ENCODE measurements at regions not wholly inside any gene's neighbourhood (a gene's known extent, or its start where the extent isn't known, plus 50 kb on each side); places are given as distances from the start of the nearest gene placed in this dataset.
A peak's percentile ranks its signal among the peaks of the same experiment; 100 is the strongest.

DNA sequence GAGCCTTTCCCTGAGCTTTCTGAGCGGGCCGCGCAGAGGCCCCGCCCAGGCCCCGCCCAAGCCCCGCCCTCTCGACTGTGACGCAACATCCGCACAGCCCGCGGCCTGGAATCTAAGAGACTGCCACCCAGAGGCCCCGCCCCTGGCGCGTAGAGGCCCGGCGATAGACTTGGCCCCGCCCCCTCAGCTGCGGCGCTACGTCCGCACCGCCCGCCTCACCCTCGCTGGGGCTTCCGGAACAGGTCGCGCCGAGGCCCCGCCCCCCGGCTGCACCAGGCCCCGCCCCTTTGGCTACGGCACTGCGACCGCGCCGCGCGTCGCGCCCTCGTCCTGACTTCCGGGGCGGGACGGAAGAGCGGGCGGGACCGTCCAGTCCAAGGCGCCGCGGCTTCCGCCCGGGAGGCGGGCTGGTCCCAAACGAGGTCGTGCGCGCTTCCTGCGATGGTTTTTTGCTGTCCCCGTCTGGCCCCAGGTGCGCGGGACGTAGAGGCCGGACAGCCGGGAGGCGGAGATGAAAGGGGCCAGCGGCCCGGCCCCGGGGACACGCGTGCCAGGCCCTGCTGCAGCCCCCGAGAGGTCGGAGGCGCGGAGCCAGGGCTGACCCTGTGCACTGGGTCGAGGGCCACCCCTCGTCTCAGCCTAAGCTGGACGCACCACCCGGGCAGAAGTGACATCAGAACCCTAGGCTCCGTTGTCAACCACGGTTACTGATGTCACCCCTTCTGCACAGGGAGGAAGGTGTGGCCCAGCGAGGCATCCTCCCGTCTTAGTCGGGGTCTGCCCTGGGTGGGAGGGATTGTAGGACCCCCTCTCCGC is 59.0 kb upstream of the WNT7B start:
- H4K5ac ChIP-seq (ENCODE audit: low read depth, low read length), result peak overlapping the region; percentile 96
- POLR2A ChIA-PET (ENCODE audit: unreplicated experiment), result interaction anchor here (0.6 to 1.0 kb wide), 3 partner anchors 9 to 179 kb away, joined by 3 to 4 read pairs (median 4); no protein-coding TSS in a partner anchor
- peak overlapping the region; percentile 99 for H3K4me2 ChIP-seq (ENCODE audit: low read depth, low read length)
- peak overlapping the region; percentile 93 for H2AK9ac ChIP-seq (replicated peaks; ENCODE audit: low read depth, low read length, poor library complexity)
- H4K91ac ChIP-seq (ENCODE audit: insufficient read depth, low read depth, low read length), result peak overlapping the region; percentile 87
- intact Hi-C loops (cut with micrococcal nuclease), result no loop called here
- DNase-seq, result peak; percentile 98
- no TSS peak for BruUV-seq (replicated peaks)
- peak overlapping the region; percentile 94 for H3K9ac ChIP-seq (ENCODE audit: low read depth, low read length)
- H3K56ac ChIP-seq (ENCODE audit: extremely low read depth, insufficient read depth, low read length), result peak overlapping the region; percentile 67
- CTCF ChIA-PET, result interaction anchor here (2.5 kb wide), 1 partner anchor 30 kb away, joined by 12 read pairs; no protein-coding TSS in a partner anchor
- H3K79me1 ChIP-seq (ENCODE audit: low read depth in 1 of 2, low read length in 2 of 2), result peaks cover 4 to 12% of the 10 kb centered on the region in 2 experiments; a peak in 3 of 4 replicates
- H3K4me3 ChIP-seq (ENCODE audit: insufficient read depth, low read depth, low read length), result peak overlapping the region; percentile 94
- in situ Hi-C loops (cut with MboI; ENCODE audit: low sequenced_read_pairs), result no loop called here
- peak overlapping the region; percentile 96 for H2AK5ac ChIP-seq (ENCODE audit: low read depth, low read length)
- no peak overlapping the region for H2BK20ac ChIP-seq (ENCODE audit: low read depth, low read length)
- peak; percentile 99 for ATAC-seq (ENCODE audit: low read depth)
- H3K23ac ChIP-seq (ENCODE audit: low read depth, low read length), result peak overlapping the region; percentile 85
- WGBS, 2 experiments (ENCODE audit: extremely low coverage in 2 of 2, insufficient read length in 1 of 2), result 0% methylated on average over 35 of the region's 84 CpGs; no CpG with 5 or more reads in 1 of the 2 experiments
- no peaks in the 10 kb centered on the region for H3K9me3 ChIP-seq (ENCODE audit: control insufficient read depth, insufficient read depth, low read length)
- H4K8ac ChIP-seq (ENCODE audit: low read depth in 2 of 2, low read length in 2 of 2), result peak overlapping the region; percentile 86 to 96
- TF ChIP-seq BHLHE40 (IDR thresholded peaks at IDR 0.05; ENCODE audit: low read depth, low read length) (no peak), MAFK (IDR thresholded peaks at IDR 0.05; ENCODE audit: low read depth, low read length) (no peak), CEBPB (IDR thresholded peaks at IDR 0.05; ENCODE audit: low read depth, low read length) (peak; percentile 94), MAZ (IDR thresholded peaks at IDR 0.05; ENCODE audit: borderline replicate concordance, low read depth, low read length) (peak; percentile 62; the same call in 1 of the 2 replicates), MXI1 (IDR thresholded peaks at IDR 0.05; ENCODE audit: borderline replicate concordance, low read depth, low read length) (peak; percentile 49; the same call in 1 of the 2 replicates), RCOR1 (IDR thresholded peaks at IDR 0.05; ENCODE audit: insufficient replicate concordance, low read length) (no peak), RAD21 (IDR thresholded peaks at IDR 0.05; ENCODE audit: low read length) (no peak), POLR2A (IDR thresholded peaks at IDR 0.05; ENCODE audit: low read depth, low read length) (peak; percentile 65; the same call in 1 of the 2 replicates), SMC3 (IDR thresholded peaks at IDR 0.05; ENCODE audit: low read depth, low read length) (no peak), NFE2L2 (IDR thresholded peaks at IDR 0.05; ENCODE audit: low read depth, low read length) (no peak), FOS (IDR thresholded peaks at IDR 0.05; ENCODE audit: low read depth, low read length) (no peak), CHD1 (IDR thresholded peaks at IDR 0.05; ENCODE audit: low read depth, low read length) (no peak), USF2 (IDR thresholded peaks at IDR 0.05; ENCODE audit: low read depth, low read length) (no peak)
- TF ChIP-seq, protein P1, sequence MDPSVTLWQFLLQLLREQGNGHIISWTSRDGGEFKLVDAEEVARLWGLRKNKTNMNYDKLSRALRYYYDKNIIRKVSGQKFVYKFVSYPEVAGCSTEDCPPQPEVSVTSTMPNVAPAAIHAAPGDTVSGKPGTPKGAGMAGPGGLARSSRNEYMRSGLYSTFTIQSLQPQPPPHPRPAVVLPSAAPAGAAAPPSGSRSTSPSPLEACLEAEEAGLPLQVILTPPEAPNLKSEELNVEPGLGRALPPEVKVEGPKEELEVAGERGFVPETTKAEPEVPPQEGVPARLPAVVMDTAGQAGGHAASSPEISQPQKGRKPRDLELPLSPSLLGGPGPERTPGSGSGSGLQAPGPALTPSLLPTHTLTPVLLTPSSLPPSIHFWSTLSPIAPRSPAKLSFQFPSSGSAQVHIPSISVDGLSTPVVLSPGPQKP (IDR thresholded peaks at IDR 0.05; ENCODE audit: borderline replicate concordance, low read depth, low read length), result 0 out of 2 replicates have a peak, but pooled peaks have one; percentile 59
- peak overlapping the region; percentile 88 for H3K27ac ChIP-seq (ENCODE audit: insufficient read depth, low read length)
- H3K18ac ChIP-seq (ENCODE audit: low read depth, low read length), result peak overlapping the region; percentile 25; the same call in 1 of the 2 replicates
- peaks cover 7% of the 10 kb centered on the region for H3K4me1 ChIP-seq (ENCODE audit: control insufficient read depth, insufficient read depth, low read length)
- dilution Hi-C loops (cut with HindIII; ENCODE audit: low sequenced_read_pairs, unreplicated experiment), result no loop called here
- no peak overlapping the region; the same call in 1 of the 2 replicates for H2BK120ac ChIP-seq (ENCODE audit: low read depth, low read length)
- H3K14ac ChIP-seq (replicated peaks; ENCODE audit: low read depth, low read length), result peak overlapping the region; percentile 95
- H2AFZ ChIP-seq (replicated peaks; ENCODE audit: low read length, poor library complexity), result peak overlapping the region; percentile 90
- no peaks in the 10 kb centered on the region for H3K36me3 ChIP-seq (ENCODE audit: control insufficient read depth, insufficient read depth, low read length)
- no peaks in the 10 kb centered on the region for H4K20me1 ChIP-seq (ENCODE audit: insufficient read depth, low read length)
- H2BK5ac ChIP-seq (ENCODE audit: low read depth, low read length, poor library complexity, severe bottlenecking), result peak overlapping the region; percentile 53
- peak overlapping the region; percentile 98 for H3K4ac ChIP-seq (ENCODE audit: low read depth, low read length)
- H3K27me3 ChIP-seq (ENCODE audit: control insufficient read depth, insufficient read depth, low read length), result no peaks in the 10 kb centered on the region
- H3K9me1 ChIP-seq (ENCODE audit: insufficient read depth, low read length), result peaks cover 7% of the 10 kb centered on the region
- H2BK15ac ChIP-seq (ENCODE audit: low read depth, low read length), result 0 out of 3 replicates have a peak overlapping the region, but pooled peaks have one; percentile 9

Data from IMR-90 (cell line).